BJ (cell line): ENCODE measurements at regions not wholly inside any gene's neighbourhood (a gene's known extent, or its start where the extent isn't known, plus 50 kb on each side); places are given as distances from the start of the nearest gene placed in this dataset.
"Not testable (repeated sequence)": the region's sequence is repeated elsewhere in the genome, so short reads cannot be mapped to it uniquely, and the experiment has no call there.

Experiments
- CTCF ChIA-PET: fragments of 350-600 bp; formaldehyde crosslinking; extraction: SDS; loops from one replicate; lab custom pipeline; 2021; ENCODE audit warnings: antibody characterized with exemption, inconsistent platforms; lab: Yijun Ruan, JAX
- POLR2A ChIA-PET: fragments of 300-600 bp; sonication (Branson Sonifier 250); formaldehyde crosslinking; extraction: SDS; loops from one replicate; lab custom pipeline; 2021; ENCODE audit warnings: antibody characterized with exemption; lab: Charles Lee
- DNase-seq: peaks from one replicate; pipeline ENCODE4 v3.0.0-alpha.2; 2011; ENCODE audit warnings: low read depth
- H3K27me3 ChIP-seq: 2 replicates; pipeline ENCODE4 v1.6.0; 2011; ENCODE audit warnings: low read length; ENCODE audit not compliant: control insufficient read depth, insufficient read depth
- H3K36me3 ChIP-seq: 2 replicates; pipeline ENCODE4 v1.5.1; 2011; ENCODE audit warnings: low read length; ENCODE audit not compliant: control insufficient read depth, insufficient read depth
- H3K4me3 ChIP-seq: 2 replicates; pipeline ENCODE4 v1.5.1; 2011; ENCODE audit warnings: low read depth, mild to moderate bottlenecking, control low read depth, low read length
- CTCF ChIP-seq: IDR thresholded peaks from 2 replicates; pipeline ENCODE4 v1.5.1; 2011; ENCODE audit warnings: low read depth, mild to moderate bottlenecking, control low read depth, inconsistent platforms, low read length, moderate library complexity; ENCODE audit not compliant: insufficient read depth

- POLR2A ChIA-PET = no interaction called here
- CTCF ChIA-PET = no interaction called here
- no peak overlapping the region for H3K4me3 ChIP-seq
- DNase-seq = no peak
- H3K36me3 ChIP-seq = no peaks in the 10 kb centered on the region
- TF ChIP-seq CTCF = no peak
- no peaks in the 10 kb centered on the region for H3K27me3 ChIP-seq
Observed at GRCh38 chr1:221965252-221965651, 223.4 kb upstream of the DUSP10 start.

DNA sequence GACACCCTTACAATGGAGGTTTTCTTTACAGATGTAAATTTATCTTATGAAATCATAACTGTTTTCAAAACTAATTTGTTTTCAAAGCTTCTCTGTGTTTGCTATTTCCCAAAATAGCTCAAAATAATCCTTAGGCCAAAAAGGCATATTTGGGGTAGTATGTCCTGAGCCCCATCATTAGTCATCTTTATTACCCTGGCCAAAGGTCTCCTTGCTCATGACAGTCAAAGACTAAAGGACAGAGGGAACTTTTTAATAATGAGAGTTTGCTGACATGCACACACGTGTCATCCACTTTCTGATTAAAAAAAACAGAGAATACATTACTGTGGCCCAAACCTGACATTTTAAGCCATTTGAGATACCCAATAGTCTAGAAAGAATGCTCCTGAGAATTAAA is 221.9 kb upstream of the DUSP10 start:
- ChIA-PET POLR2A (no interaction called here), CTCF (no interaction called here)
- TF ChIP-seq CTCF = no peak
- no peaks in the 10 kb centered on the region for H3K36me3 ChIP-seq
- no peaks in the 10 kb centered on the region for H3K27me3 ChIP-seq
- no peak for DNase-seq
- H3K4me3 ChIP-seq = no peak overlapping the region

DNA sequence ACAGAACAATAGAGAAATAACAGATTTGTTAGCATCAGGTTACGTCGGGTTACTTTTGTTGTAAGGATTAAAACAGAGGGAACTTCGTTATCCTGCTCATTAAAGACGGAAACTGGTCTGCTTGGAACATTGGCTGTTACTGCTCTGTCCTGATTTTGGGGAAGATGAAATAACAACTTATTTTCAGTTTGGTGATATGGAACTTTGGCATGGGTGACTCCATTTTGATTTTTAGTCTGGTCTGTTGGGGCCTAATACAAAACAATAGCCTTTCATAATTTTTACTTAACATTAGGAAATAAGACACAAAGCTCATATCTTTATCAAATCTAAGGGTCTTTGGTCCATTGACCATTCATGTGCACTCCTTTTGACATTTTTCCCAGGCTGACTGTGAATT is 220.5 kb upstream of the DUSP10 start:
- Histone ChIP-seq H3K4me3 (no peak overlapping the region), H3K27me3 (no peaks in the 10 kb centered on the region), H3K36me3 (no peaks in the 10 kb centered on the region)
- POLR2A ChIA-PET = no interaction called here
- TF ChIP-seq CTCF = no peak
- no peak for DNase-seq
- CTCF ChIA-PET = interaction anchor here (1.3 kb wide), 1 partner anchor 221 kb away, joined by 3 read pairs; the partner anchor contains the start of gene DUSP10

DNA sequence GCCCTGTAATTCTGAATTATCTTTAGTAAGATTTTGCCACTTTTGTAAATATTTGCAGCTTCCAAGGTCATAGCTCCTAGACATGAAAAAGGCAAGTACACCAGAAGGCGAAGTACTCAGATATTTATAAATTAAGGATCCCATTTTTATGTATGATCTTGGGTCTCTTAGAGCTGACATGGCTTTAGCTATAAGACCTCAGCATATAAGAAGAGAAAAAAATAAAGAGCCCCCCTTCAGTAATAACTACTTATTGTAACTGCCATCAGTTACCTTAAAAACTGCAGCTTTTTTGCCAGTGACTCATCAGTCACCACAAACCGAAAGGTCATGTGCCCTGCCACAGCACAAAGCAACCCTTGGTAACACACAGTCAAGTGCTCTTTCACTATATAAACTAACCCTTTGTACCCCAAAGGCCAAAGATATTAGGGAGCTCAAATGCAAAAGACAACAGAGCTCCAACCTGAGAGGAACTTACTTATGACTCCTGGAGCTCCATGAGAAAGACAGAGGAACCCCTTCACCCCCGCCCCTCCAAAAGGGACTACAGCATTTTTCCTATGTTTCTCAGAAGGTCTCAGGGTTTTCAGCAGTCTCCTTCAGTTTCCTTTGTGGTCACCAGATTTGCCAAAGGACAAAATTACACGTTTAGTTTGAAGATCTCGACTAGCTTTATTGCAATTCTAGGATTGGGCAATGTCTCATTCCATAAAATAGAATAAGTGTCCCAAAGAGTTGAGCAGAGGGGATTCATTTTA is 219.8 kb upstream of the DUSP10 start:
- CTCF ChIA-PET = interaction anchor here (1.1 to 1.3 kb wide), 3 partner anchors 44 to 493 kb away, joined by 3 to 4 read pairs (median 3); partner anchors contain the start of gene DUSP10
- peak; percentile 22 for DNase-seq
- no peak overlapping the region for H3K4me3 ChIP-seq

DNA sequence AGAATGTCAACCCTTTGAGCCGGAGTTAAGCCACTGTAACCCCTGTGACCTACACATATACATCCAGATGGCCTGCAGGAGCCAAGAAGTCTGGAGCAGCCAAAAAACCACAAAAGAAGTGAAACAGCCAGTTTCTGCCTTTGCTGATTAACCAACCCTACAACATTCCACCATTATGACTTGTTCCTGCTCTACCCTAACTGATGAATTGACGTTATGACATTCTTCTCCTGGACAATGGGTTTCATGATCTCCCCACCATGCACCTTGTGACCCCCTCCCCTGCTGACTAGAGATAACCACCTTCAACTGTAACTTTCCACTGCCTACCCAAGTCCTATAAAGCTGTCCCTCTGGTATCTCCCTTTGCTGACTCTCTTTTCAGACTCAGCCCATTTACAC is 216.3 kb upstream of the DUSP10 start:
- DNase-seq = peak; percentile 8
- CTCF ChIA-PET, POLR2A ChIA-PET, H3K36me3 ChIP-seq, H3K4me3 ChIP-seq, H3K27me3 ChIP-seq: not testable (repeated sequence)

More for the DNA sequence above, 219.8 kb upstream of the DUSP10 start:
- Histone ChIP-seq H3K36me3 (no peaks in the 10 kb centered on the region), H3K27me3 (no peaks in the 10 kb centered on the region)
- no peak for TF ChIP-seq CTCF
- POLR2A ChIA-PET = no interaction called here

- CTCF ChIA-PET, POLR2A ChIA-PET, H3K4me3 ChIP-seq, H3K27me3 ChIP-seq, DNase-seq, H3K36me3 ChIP-seq: not testable (repeated sequence)
Observed at GRCh38 chr1:221957350-221957749, 215.5 kb upstream of the DUSP10 start.
